OCI-LY3 (cell line): ENCODE measurements at regions not wholly inside any gene's neighbourhood (a gene's known extent, or its start where the extent isn't known, plus 50 kb on each side); places are given as distances from the start of the nearest gene placed in this dataset.

Experiments used
- CTCF ChIP-seq: fragments of 200-600, 300-600 bp; sonication (generic); IDR thresholded peaks from 2 replicates; pipeline ENCODE4 v1.5.1; 2014; ENCODE audit warnings: antibody characterized with exemption, low read length, low read depth
- EZH2phosphoT487 ChIP-seq: fragments of 200-600 bp; shearing (Covaris generic); IDR thresholded peaks from 2 replicates; pipeline ENCODE4 v1.6.1; 2018; ENCODE audit warnings: antibody characterized with exemption, mixed run types, low read depth

DNA sequence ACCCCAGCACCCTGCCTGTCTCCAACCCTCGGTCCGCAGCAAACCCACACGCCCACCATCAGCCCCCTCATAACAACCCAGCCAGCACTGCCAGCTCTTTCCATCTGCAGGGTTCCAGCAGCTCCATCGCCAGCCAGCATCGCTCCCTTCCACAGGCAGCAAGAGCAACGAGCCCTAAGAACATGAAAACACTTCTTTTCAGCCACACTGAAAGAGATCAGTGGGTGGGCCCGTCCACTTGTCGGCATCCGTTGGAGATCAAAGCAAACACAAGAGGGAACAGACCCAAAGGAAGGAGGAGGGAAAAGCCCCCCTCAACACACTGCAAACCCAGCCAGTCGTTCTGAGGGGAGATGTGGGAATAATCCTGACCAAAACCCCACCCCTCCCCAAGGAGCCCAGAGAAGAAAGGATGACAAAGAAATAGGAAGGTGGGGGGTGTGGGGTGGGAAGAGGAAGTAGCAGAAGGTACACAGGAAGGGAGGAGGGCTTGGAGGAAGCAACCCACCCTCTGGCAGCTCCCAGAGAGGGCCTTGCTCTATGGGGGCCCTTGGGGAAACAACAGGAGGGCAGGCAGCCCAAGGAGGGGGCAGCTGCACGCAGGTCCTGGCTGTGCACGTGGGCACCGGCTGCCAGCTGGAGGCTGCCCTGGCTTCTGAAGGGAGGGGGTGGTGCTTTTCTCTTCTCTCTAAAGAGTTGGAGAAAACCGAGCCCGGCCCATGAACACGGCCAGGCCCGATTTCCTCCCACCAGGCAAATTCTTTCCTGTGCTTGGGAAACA lies 473.6 kb upstream of the PROK2 start:
- TF ChIP-seq CTCF (no peak), EZH2phosphoT487 (no peak)
